ENCODE measurements at regions not wholly inside any gene's neighbourhood (a gene's known extent, or its start where the extent isn't known, plus 50 kb on each side); places are given as distances from the start of the nearest gene placed in this dataset.

DNA sequence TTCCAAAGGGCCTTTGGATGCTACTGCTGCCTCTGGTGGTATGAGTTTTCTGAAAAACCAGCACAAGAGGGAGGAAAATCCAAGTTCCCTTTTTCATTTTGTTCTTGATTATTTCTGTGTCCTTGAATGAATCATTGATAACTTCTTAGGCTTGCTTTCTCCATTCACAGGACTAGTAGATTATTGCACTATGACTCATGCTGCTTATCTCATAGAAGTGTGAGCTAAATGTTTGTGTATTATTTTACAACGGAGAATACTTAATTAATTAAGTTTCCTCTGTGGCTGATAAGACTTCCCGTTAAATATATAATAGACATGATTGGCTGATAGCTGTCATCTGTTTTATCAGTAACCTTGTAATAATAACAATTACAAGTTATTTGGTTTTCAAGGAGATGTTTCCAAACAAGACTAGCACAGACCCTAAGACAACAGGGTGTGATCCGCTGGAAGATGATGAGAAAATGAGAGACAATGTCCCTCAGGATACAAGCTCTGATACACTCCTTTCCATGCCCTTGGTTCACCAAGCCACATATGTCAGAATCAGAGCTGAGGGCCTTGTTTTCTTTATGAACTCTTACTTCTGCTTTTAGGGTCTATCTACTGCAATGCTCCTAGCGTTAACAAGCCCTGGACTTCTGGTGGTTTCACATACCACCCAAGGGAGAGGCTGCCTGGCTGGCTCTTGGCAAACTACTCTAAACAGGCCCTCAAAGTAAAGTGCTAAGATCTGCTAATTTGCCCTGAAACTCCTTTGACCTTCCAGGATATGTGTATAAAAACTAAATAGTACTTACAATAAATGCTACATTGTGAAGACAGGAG is 1078.3 kb downstream of the TTLL7 start:
- no peak for DNase-seq
- peak in 7 of 8 donors; percentile 28 to 82 (median 56) for ATAC-seq
- WGBS, 2 donors = 32 to 36% methylated on average over 4 of the region's 4 CpGs

DNA sequence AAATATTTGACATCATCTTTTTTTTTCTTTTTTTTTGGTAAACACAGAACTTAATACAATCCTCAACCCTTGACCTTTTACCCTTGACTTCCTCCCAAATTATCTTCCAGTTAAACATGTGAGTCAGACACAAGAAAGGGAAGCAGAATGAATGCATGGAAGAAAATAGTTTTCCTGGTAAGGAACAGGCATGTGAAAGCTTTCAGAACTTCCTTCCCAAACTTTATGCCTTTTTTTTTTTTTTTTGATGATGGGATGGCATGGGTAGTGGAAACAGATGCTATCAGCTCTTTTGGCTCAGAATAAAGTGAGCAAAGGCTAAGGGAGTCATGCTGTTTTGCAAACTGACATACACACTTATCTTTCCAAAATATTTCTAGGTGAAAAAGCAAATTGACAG is 1079.1 kb downstream of the TTLL7 start:
- ATAC-seq (peak in 6 of 8 donors; percentile 31 to 75 (median 56)), DNase-seq (no peak)
- Histone ChIP-seq H3K36me3 (no peaks in the 10 kb centered on the region), H3K27ac (peak overlapping the region in 4 of 10 donors; percentile 8 to 51 (median 18)), H3K9me3 (no peaks in the 10 kb centered on the region), H3K4me1 (peaks cover 0 to 30% (median 15%) of the 10 kb centered on the region in 9 donors), H3K4me3 (no peak overlapping the region), H3K27me3 (no peaks in the 10 kb centered on the region)
- TF ChIP-seq CTCF (IDR thresholded peaks at IDR 0.05) = no peak
- intact Hi-C loops (cut with DNase I) = no loop called here

More for the DNA sequence above, 1078.3 kb downstream of the TTLL7 start:
- Histone ChIP-seq H3K27ac (peak overlapping the region in 5 of 10 donors; percentile 8 to 63 (median 51)), H3K4me1 (peaks cover 0 to 30% (median 15%) of the 10 kb centered on the region in 9 donors), H3K9me3 (no peaks in the 10 kb centered on the region), H3K27me3 (no peaks in the 10 kb centered on the region), H3K36me3 (no peaks in the 10 kb centered on the region), H3K4me3 (no peak overlapping the region)
- peak in 2 of 9 donors; percentile 7 to 11 for TF ChIP-seq CTCF (IDR thresholded peaks at IDR 0.05)
- intact Hi-C loops (cut with DNase I) = no loop called here

DNA sequence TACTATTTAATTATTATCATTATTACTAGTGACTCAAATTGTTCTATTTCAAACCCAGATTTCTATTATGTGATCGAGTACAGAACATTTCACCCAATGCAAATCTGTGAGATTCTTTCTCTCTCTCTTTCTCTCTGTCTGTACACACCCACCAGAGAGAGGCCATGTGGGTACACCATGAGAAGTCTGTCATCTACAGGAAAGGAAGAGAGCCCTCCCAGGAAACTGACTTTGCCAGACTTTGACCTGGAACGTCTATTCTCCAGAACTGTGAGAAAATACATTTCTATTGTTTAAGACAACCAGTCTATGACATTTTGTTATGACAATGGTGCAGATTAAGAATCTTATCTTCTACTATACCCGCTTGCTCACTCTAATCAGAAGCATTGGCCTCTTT is 1091.6 kb downstream of the TTLL7 start:
- Histone ChIP-seq H3K4me1 (no peaks in the 10 kb centered on the region), H3K4me3 (no peak overlapping the region), H3K27me3 (no peaks in the 10 kb centered on the region), H3K9me3 (no peaks in the 10 kb centered on the region), H3K36me3 (no peaks in the 10 kb centered on the region), H3K27ac (no peak overlapping the region)
- WGBS, 2 donors = 75 to 79% methylated on average over 3 of the region's 3 CpGs
- intact Hi-C loops (cut with DNase I) = no loop called here
- ATAC-seq (no peak), DNase-seq (no peak)
- no peak for TF ChIP-seq CTCF (IDR thresholded peaks at IDR 0.05)

DNA sequence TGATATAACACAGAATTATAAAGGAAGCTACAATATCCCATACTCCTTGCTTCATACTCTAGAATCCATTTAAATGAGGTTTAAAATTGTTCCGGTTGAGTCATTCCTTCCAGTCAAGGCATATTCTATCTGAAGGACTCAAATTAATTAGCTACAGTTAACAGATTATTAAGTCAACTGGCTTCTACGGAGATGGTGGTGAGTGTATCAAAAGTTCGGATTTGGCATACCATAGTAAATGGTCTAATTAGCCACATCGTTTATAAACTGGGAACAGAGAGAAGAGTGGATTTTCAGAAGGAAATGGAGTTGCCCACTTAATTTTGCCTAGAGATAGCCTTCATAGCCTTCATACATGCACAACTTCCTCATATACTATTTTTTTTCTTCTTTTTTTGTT is 1095.3 kb downstream of the TTLL7 start:
- Histone ChIP-seq H3K27me3 (no peaks in the 10 kb centered on the region), H3K36me3 (no peaks in the 10 kb centered on the region), H3K4me1 (no peaks in the 10 kb centered on the region), H3K9me3 (no peaks in the 10 kb centered on the region), H3K4me3 (no peak overlapping the region), H3K27ac (no peak overlapping the region)
- 88 to 93% methylated on average over 4 of the region's 4 CpGs for WGBS, 2 donors
- TF ChIP-seq CTCF (IDR thresholded peaks at IDR 0.05) = no peak
- ATAC-seq (no peak), DNase-seq (no peak)
- intact Hi-C loops (cut with DNase I) = no loop called here
